Mucosa of rectum (tissue), 2 donors: ENCODE measurements at regions not wholly inside any gene's neighbourhood (a gene's known extent, or its start where the extent isn't known, plus 50 kb on each side); places are given as distances from the start of the nearest gene placed in this dataset.

Experiments used
- H3K27ac ChIP-seq, 2 donors: one replicate each; pipeline ENCODE4 v1.7.0; 2013; ENCODE audit warnings: inconsistent platforms in 2 of 2, low read depth in 2 of 2, low read length in 2 of 2
- H3K27me3 ChIP-seq, 2 donors: one replicate each; pipeline ENCODE4 v1.7.0; 2013; ENCODE audit warnings: low read length in 2 of 2; ENCODE audit not compliant: control insufficient read depth in 2 of 2, insufficient read depth in 2 of 2
- H3K36me3 ChIP-seq, 2 donors: one replicate each; pipeline ENCODE4 v1.7.0; 2013; ENCODE audit warnings: low read length in 2 of 2; ENCODE audit not compliant: control insufficient read depth in 2 of 2, insufficient read depth in 2 of 2
- H3K4me1 ChIP-seq, 2 donors: one replicate each; pipeline ENCODE4 v1.7.0; 2013; ENCODE audit warnings: low read length in 2 of 2, mild to moderate bottlenecking in 1 of 2; ENCODE audit not compliant: control insufficient read depth in 2 of 2, insufficient read depth in 2 of 2
- H3K4me3 ChIP-seq, 2 donors: one replicate each; pipeline ENCODE4 v1.7.0; 2013; ENCODE audit warnings: low read length in 2 of 2
- H3K9ac ChIP-seq, 2 donors: one replicate each; pipeline ENCODE4 v1.7.0; 2013; ENCODE audit warnings: low read length in 2 of 2, low read depth in 1 of 2, mild to moderate bottlenecking in 1 of 2
- H3K9me3 ChIP-seq, 2 donors: one replicate each; pipeline ENCODE4 v1.7.0; 2013; ENCODE audit warnings: low read length in 2 of 2; ENCODE audit not compliant: control insufficient read depth in 2 of 2
- donor health status: healthy.
- donor health status: Normal muscosa, but diverticular disease.

DNA sequence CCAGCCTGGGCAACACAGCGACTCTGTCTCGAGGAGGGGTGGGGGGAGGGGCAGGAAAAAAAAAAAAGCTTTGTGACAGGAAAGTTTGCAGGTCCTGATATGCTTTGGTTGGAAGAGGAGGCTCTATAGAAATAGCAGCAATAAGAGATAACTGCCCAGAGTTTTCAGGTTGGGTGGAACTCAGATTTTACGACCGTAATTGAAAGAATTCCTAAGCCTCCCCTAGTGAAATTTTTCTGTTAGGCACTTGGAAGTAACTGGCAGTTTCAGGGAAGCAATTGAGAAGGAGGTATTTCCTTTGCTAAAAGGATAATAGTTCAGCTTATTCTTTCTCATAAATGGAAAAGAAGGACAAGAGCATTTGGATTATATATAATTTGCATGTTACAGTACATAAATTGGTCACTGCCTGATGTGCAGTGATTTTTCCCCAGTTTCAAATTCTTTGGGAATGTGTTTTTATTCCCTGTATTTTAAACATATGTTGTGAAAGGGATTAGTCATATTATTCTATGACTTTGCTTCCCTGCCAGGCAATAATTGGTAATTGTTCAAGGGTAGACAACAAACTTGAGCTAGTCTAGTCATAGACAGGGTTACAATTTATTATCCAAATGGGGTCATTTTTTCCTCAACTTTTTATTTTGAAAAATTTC is 452.8 kb downstream of the AEBP2 start:
- H3K4me3 ChIP-seq, result no peak overlapping the region
- no peak overlapping the region for H3K27ac ChIP-seq
- H3K27me3 ChIP-seq, result no peaks in the 10 kb centered on the region
- H3K9ac ChIP-seq, result no peak overlapping the region
- no peaks in the 10 kb centered on the region for H3K9me3 ChIP-seq
- H3K4me1 ChIP-seq, result peaks cover 0 to under 1% of the 10 kb centered on the region in 2 donors
- no peaks in the 10 kb centered on the region for H3K36me3 ChIP-seq

DNA sequence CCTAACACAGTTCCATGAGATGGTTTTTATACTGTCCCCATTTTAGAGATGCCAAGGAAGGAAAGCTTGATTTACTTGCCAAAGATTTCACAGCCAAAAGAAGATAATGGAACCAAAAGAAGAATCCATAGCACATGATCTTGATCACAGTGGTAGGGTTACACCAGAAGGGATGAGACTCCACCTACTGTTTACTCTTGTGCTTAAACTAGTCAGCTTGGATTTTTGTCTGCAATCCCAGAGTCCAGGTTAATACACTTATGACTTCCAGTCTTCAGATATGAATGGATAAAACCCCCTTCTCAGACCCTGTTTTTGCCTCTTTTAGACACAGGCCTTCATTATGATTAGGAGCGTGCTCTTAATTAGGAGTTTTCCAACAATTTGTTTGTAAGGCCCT is 454.2 kb downstream of the AEBP2 start:
- no peak overlapping the region for H3K27ac ChIP-seq
- H3K4me3 ChIP-seq, result no peak overlapping the region
- H3K4me1 ChIP-seq, result no peaks in the 10 kb centered on the region
- H3K36me3 ChIP-seq, result no peaks in the 10 kb centered on the region
- H3K27me3 ChIP-seq, result no peaks in the 10 kb centered on the region
- H3K9me3 ChIP-seq, result no peaks in the 10 kb centered on the region
- no peak overlapping the region for H3K9ac ChIP-seq

GRCh38 chr12:19894050-19894449 is 454.8 kb downstream of the AEBP2 start:
- H3K4me3 ChIP-seq, result no peak overlapping the region
- no peak overlapping the region for H3K9ac ChIP-seq
- H3K9me3 ChIP-seq, result no peaks in the 10 kb centered on the region
- no peaks in the 10 kb centered on the region for H3K27me3 ChIP-seq
- H3K36me3 ChIP-seq, result no peaks in the 10 kb centered on the region
- H3K4me1 ChIP-seq, result no peaks in the 10 kb centered on the region
- no peak overlapping the region for H3K27ac ChIP-seq

- no peaks in the 10 kb centered on the region for H3K4me1 ChIP-seq
- H3K4me3 ChIP-seq, result no peak overlapping the region
- H3K9ac ChIP-seq, result no peak overlapping the region
- H3K27ac ChIP-seq, result no peak overlapping the region
- H3K27me3 ChIP-seq, result no peaks in the 10 kb centered on the region
- no peaks in the 10 kb centered on the region for H3K9me3 ChIP-seq
- no peaks in the 10 kb centered on the region for H3K36me3 ChIP-seq
Observed at GRCh38 chr12:19894803-19895202, 455.5 kb downstream of the AEBP2 start.

DNA sequence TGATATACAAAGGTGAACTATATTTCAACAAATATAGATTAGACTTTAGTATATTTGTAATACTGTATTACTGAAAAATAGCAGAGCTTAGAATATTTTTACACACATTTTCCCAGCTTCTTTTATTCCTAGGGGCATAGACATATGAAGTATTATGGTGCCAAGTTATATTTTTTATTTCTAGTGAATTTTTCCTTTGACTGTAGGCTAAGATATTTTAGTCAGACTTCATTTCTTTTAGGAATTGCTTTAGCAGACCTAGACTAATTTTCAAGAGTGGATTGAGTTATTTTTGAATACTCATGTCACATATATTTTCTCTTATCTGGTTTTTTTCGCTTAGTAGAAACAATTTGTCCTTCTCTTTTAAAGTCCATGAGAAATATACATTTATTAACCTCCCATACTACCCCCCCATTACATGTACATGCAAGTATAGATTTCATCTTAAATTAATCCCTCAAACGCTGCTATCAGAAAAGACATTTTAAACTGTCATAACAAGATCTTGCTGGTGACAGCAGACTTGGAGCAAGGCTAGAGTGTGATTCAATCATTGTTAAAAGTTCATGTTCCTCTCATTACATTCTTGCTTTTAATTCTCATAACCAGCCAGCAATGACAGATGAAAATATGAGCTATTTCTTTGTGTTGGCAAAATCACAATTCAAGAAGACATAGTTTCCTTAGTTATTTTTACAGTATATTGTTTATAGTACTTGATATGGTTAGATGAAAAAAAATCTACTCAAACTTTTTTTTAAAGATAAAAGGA is 456.1 kb downstream of the AEBP2 start:
- Histone ChIP-seq H3K4me1 (no peaks in the 10 kb centered on the region), H3K4me3 (no peak overlapping the region), H3K9me3 (no peaks in the 10 kb centered on the region), H3K27ac (no peak overlapping the region), H3K36me3 (no peaks in the 10 kb centered on the region), H3K27me3 (no peaks in the 10 kb centered on the region), H3K9ac (no peak overlapping the region)

- Histone ChIP-seq H3K27ac (no peak overlapping the region), H3K4me3 (no peak overlapping the region)
Observed at GRCh38 chr12:19896041-19896440, 456.7 kb downstream of the AEBP2 start.

DNA sequence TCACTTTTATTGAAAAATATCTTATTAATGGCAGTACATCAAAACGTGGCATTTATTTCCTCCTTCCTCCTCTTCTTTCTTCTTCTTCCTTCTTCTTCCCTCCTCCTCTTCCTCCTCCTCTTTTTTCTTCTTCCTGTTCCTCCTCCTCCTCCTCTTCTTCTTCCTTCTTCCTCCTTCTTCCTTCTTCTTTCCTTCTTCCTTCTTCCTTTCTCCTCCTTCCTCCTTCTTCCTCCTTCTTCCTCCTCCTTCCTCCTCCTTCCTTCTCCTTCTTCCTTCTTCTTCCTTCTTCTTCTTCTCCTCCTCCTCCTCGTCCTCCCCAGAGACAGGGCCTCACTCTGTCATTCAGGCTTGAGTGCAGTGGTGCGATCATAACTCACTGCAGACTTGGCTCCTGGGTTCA is 457.2 kb downstream of the AEBP2 start:
- Histone ChIP-seq H3K4me3 (no peak overlapping the region), H3K9ac (no peak overlapping the region), H3K36me3 (no peaks in the 10 kb centered on the region), H3K27ac (no peak overlapping the region), H3K27me3 (no peaks in the 10 kb centered on the region), H3K9me3 (no peaks in the 10 kb centered on the region), H3K4me1 (no peaks in the 10 kb centered on the region)

More at GRCh38 chr12:19896041-19896440, 456.7 kb downstream of the AEBP2 start:
- Histone ChIP-seq H3K9me3 (no peaks in the 10 kb centered on the region), H3K4me1 (no peaks in the 10 kb centered on the region), H3K27me3 (no peaks in the 10 kb centered on the region), H3K9ac (no peak overlapping the region), H3K36me3 (no peaks in the 10 kb centered on the region)

- H3K4me3 ChIP-seq, result no peak overlapping the region
- no peaks in the 10 kb centered on the region for H3K4me1 ChIP-seq
- no peaks in the 10 kb centered on the region for H3K27me3 ChIP-seq
- no peaks in the 10 kb centered on the region for H3K36me3 ChIP-seq
- H3K9ac ChIP-seq, result no peak overlapping the region
- H3K27ac ChIP-seq, result no peak overlapping the region
- no peaks in the 10 kb centered on the region for H3K9me3 ChIP-seq
Observed at GRCh38 chr12:19897900-19898408, 458.7 kb downstream of the AEBP2 start.

DNA sequence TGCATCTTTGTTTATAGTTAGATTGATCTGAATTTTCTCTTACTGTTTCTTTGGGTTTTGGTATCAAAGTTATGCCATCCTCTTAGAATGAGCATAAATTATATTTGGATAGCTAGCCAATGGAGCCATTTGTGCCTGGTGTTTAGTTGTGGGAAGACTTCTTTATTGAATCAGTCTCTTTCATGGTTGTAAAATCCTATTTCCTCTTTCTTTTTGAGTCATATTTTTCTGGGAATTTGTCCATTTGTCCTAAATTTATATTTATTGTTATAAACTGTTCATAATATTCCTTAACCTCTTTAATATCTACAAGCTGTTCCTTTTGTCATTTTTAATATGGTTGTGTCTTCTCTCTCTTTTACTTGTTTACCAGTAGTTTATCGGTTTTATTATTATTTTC is 462.5 kb downstream of the AEBP2 start:
- Histone ChIP-seq H3K27me3 (no peaks in the 10 kb centered on the region), H3K27ac (no peak overlapping the region), H3K9ac (no peak overlapping the region), H3K4me3 (no peak overlapping the region), H3K4me1 (no peaks in the 10 kb centered on the region), H3K9me3 (no peaks in the 10 kb centered on the region), H3K36me3 (no peaks in the 10 kb centered on the region)

- no peaks in the 10 kb centered on the region for H3K9me3 ChIP-seq
- H3K4me3 ChIP-seq, result no peak overlapping the region
- no peaks in the 10 kb centered on the region for H3K27me3 ChIP-seq
- no peaks in the 10 kb centered on the region for H3K4me1 ChIP-seq
- no peaks in the 10 kb centered on the region for H3K36me3 ChIP-seq
- H3K27ac ChIP-seq, result no peak overlapping the region
- H3K9ac ChIP-seq, result no peak overlapping the region
Observed at GRCh38 chr12:19904819-19905218, 463.5 kb upstream of the PDE3A start.
